Activated T-helper 2 cell treated with anti-CD3 and anti-CD28 coated beads, Interferon-gamma antibody, Interleukin-2, Interleukin-4, amounts not matched to agents 10 μg/mL and 5 μg/mL and 100 μg/mL, durations not matched to agents 14 hours and 24 hours and 36 hours (primary cell): ENCODE measurements at regions not wholly inside any gene's neighbourhood (a gene's known extent, or its start where the extent isn't known, plus 50 kb on each side); places are given as distances from the start of the nearest gene placed in this dataset.

ENCODE experiments used
- DNase-seq: peaks from one replicate; pipeline ENCODE4 v3.0.0; 2021; ENCODE audit warnings: low spot score
- H3K27ac Mint-ChIP-seq: one replicate; pipeline ENCODE4 v1.8.0; 2021; ENCODE audit warnings: mixed read lengths
- H3K27me3 Mint-ChIP-seq: one replicate; pipeline ENCODE4 v1.8.0; 2021; ENCODE audit warnings: low read depth, mixed read lengths
- H3K36me3 Mint-ChIP-seq: one replicate; pipeline ENCODE4 v1.8.0; 2021; ENCODE audit warnings: low read depth, mixed read lengths
- H3K4me1 Mint-ChIP-seq: one replicate; pipeline ENCODE4 v1.8.0; 2021; ENCODE audit warnings: low read depth, mixed read lengths
- H3K4me3 Mint-ChIP-seq: one replicate; pipeline ENCODE4 v1.8.0; 2021; ENCODE audit warnings: low read depth, mild to moderate bottlenecking, moderate library complexity, mixed read lengths
- H3K9me3 Mint-ChIP-seq: one replicate; pipeline ENCODE4 v1.8.0; 2021; ENCODE audit warnings: mixed read lengths
- intact Hi-C: fragments of 100-400 bp; cut with micrococcal nuclease; formaldehyde crosslinking; loops from one replicate; pipeline ENCODE4 v1.15.1; 2023

GRCh38 chr4:188680004-188680666 lies 540.9 kb downstream of the TRIML1 start:
- H3K4me1 Mint-ChIP-seq, result no peaks in the 10 kb centered on the region
- intact Hi-C loops, result no loop called here
- no peaks in the 10 kb centered on the region for H3K27me3 Mint-ChIP-seq
- H3K9me3 Mint-ChIP-seq, result peaks cover 43% of the 10 kb centered on the region
- no peak for DNase-seq
- H3K36me3 Mint-ChIP-seq, result no peaks in the 10 kb centered on the region
- no peak overlapping the region for H3K27ac Mint-ChIP-seq
- H3K4me3 Mint-ChIP-seq, result no peak overlapping the region

GRCh38 chr4:188680667-188681063 lies 541.4 kb downstream of the TRIML1 start:
- Mint-ChIP-seq H3K36me3 (no peaks in the 10 kb centered on the region), H3K4me1 (no peaks in the 10 kb centered on the region), H3K9me3 (peaks cover 40% of the 10 kb centered on the region), H3K27me3 (no peaks in the 10 kb centered on the region), H3K4me3 (no peak overlapping the region), H3K27ac (no peak overlapping the region)
- no peak for DNase-seq
- intact Hi-C loops, result no loop called here

GRCh38 chr4:188682321-188682720 lies 543.1 kb downstream of the TRIML1 start:
- H3K27me3 Mint-ChIP-seq, result no peaks in the 10 kb centered on the region
- H3K4me1 Mint-ChIP-seq, result no peaks in the 10 kb centered on the region
- intact Hi-C loops, result no loop called here
- peaks cover 44% of the 10 kb centered on the region for H3K9me3 Mint-ChIP-seq
- no peaks in the 10 kb centered on the region for H3K36me3 Mint-ChIP-seq
- no peak for DNase-seq
- H3K4me3 Mint-ChIP-seq, result no peak overlapping the region
- H3K27ac Mint-ChIP-seq, result no peak overlapping the region

GRCh38 chr4:188683571-188683970 lies 544.3 kb downstream of the TRIML1 start:
- no peak overlapping the region for H3K4me3 Mint-ChIP-seq
- H3K4me1 Mint-ChIP-seq, result no peaks in the 10 kb centered on the region
- peaks cover 43% of the 10 kb centered on the region for H3K9me3 Mint-ChIP-seq
- H3K27me3 Mint-ChIP-seq, result no peaks in the 10 kb centered on the region
- DNase-seq, result no peak
- no peak overlapping the region for H3K27ac Mint-ChIP-seq
- no peaks in the 10 kb centered on the region for H3K36me3 Mint-ChIP-seq
- intact Hi-C loops, result no loop called here

GRCh38 chr4:188688956-188689355 lies 549.7 kb downstream of the TRIML1 start:
- peaks cover 30% of the 10 kb centered on the region for H3K9me3 Mint-ChIP-seq
- H3K4me3 Mint-ChIP-seq, result no peak overlapping the region
- H3K36me3 Mint-ChIP-seq, result no peaks in the 10 kb centered on the region
- DNase-seq, result no peak
- H3K27me3 Mint-ChIP-seq, result no peaks in the 10 kb centered on the region
- intact Hi-C loops, result no loop called here
- H3K27ac Mint-ChIP-seq, result no peak overlapping the region
- H3K4me1 Mint-ChIP-seq, result no peaks in the 10 kb centered on the region

- H3K27ac Mint-ChIP-seq, result no peak overlapping the region
- H3K9me3 Mint-ChIP-seq, result peaks cover 23% of the 10 kb centered on the region
- no peaks in the 10 kb centered on the region for H3K27me3 Mint-ChIP-seq
- no peak for DNase-seq
- intact Hi-C loops, result no loop called here
- no peaks in the 10 kb centered on the region for H3K36me3 Mint-ChIP-seq
- no peak overlapping the region for H3K4me3 Mint-ChIP-seq
- H3K4me1 Mint-ChIP-seq, result no peaks in the 10 kb centered on the region
These were observed 552.6 kb downstream of the TRIML1 start for GRCh38 chr4:188691811-188692210.

GRCh38 chr4:188695261-188695660 lies 556.0 kb downstream of the TRIML1 start:
- Mint-ChIP-seq H3K36me3 (no peaks in the 10 kb centered on the region), H3K4me3 (no peak overlapping the region), H3K4me1 (no peaks in the 10 kb centered on the region), H3K9me3 (peaks cover 4% of the 10 kb centered on the region), H3K27ac (no peak overlapping the region), H3K27me3 (no peaks in the 10 kb centered on the region)
- intact Hi-C loops, result no loop called here
- no peak for DNase-seq

- DNase-seq, result no peak
- H3K27ac Mint-ChIP-seq, result no peak overlapping the region
- H3K9me3 Mint-ChIP-seq, result peaks cover 9% of the 10 kb centered on the region
- no peak overlapping the region for H3K4me3 Mint-ChIP-seq
- intact Hi-C loops, result no loop called here
- H3K27me3 Mint-ChIP-seq, result no peaks in the 10 kb centered on the region
- no peaks in the 10 kb centered on the region for H3K36me3 Mint-ChIP-seq
- H3K4me1 Mint-ChIP-seq, result no peaks in the 10 kb centered on the region
These were observed 558.0 kb downstream of the TRIML1 start for GRCh38 chr4:188697243-188697642.

- Mint-ChIP-seq H3K4me3 (no peak overlapping the region), H3K27ac (no peak overlapping the region)
- intact Hi-C loops, result no loop called here
These were observed 562.7 kb downstream of the TRIML1 start for GRCh38 chr4:188701952-188702351.

GRCh38 chr4:188704288-188704687 lies 565.0 kb downstream of the TRIML1 start:
- H3K9me3 Mint-ChIP-seq, result peaks cover 31% of the 10 kb centered on the region
- H3K27ac Mint-ChIP-seq, result no peak overlapping the region
- DNase-seq, result no peak
- H3K27me3 Mint-ChIP-seq, result no peaks in the 10 kb centered on the region
- no peak overlapping the region for H3K4me3 Mint-ChIP-seq
- no peaks in the 10 kb centered on the region for H3K36me3 Mint-ChIP-seq
- intact Hi-C loops, result no loop called here
- no peaks in the 10 kb centered on the region for H3K4me1 Mint-ChIP-seq

More at GRCh38 chr4:188701952-188702351, 562.7 kb downstream of the TRIML1 start:
- no peak for DNase-seq
- H3K4me1 Mint-ChIP-seq, result no peaks in the 10 kb centered on the region
- no peaks in the 10 kb centered on the region for H3K27me3 Mint-ChIP-seq
- H3K9me3 Mint-ChIP-seq, result peaks cover 23% of the 10 kb centered on the region
- H3K36me3 Mint-ChIP-seq, result no peaks in the 10 kb centered on the region

GRCh38 chr4:188707036-188707435 lies 567.8 kb downstream of the TRIML1 start:
- no peak overlapping the region for H3K4me3 Mint-ChIP-seq
- H3K36me3 Mint-ChIP-seq, result no peaks in the 10 kb centered on the region
- intact Hi-C loops, result no loop called here
- H3K27ac Mint-ChIP-seq, result no peak overlapping the region
- H3K27me3 Mint-ChIP-seq, result no peaks in the 10 kb centered on the region
- H3K9me3 Mint-ChIP-seq, result peaks cover 32% of the 10 kb centered on the region
- H3K4me1 Mint-ChIP-seq, result no peaks in the 10 kb centered on the region
- no peak for DNase-seq

- H3K36me3 Mint-ChIP-seq, result no peaks in the 10 kb centered on the region
- H3K4me3 Mint-ChIP-seq, result no peak overlapping the region
- peaks cover 35% of the 10 kb centered on the region for H3K9me3 Mint-ChIP-seq
- H3K4me1 Mint-ChIP-seq, result no peaks in the 10 kb centered on the region
- H3K27me3 Mint-ChIP-seq, result no peaks in the 10 kb centered on the region
- H3K27ac Mint-ChIP-seq, result no peak overlapping the region
- intact Hi-C loops, result no loop called here
- DNase-seq, result no peak
These were observed 575.3 kb downstream of the TRIML1 start for GRCh38 chr4:188714501-188714900.

GRCh38 chr4:188714907-188715306 lies 575.7 kb downstream of the TRIML1 start:
- H3K27me3 Mint-ChIP-seq, result no peaks in the 10 kb centered on the region
- intact Hi-C loops, result no loop called here
- no peak overlapping the region for H3K27ac Mint-ChIP-seq
- DNase-seq, result no peak
- H3K4me3 Mint-ChIP-seq, result no peak overlapping the region
- H3K4me1 Mint-ChIP-seq, result no peaks in the 10 kb centered on the region
- H3K9me3 Mint-ChIP-seq, result peaks cover 34% of the 10 kb centered on the region
- H3K36me3 Mint-ChIP-seq, result no peaks in the 10 kb centered on the region

GRCh38 chr4:188717661-188718060 lies 578.4 kb downstream of the TRIML1 start:
- no peak for DNase-seq
- Mint-ChIP-seq H3K36me3 (no peaks in the 10 kb centered on the region), H3K27me3 (no peaks in the 10 kb centered on the region), H3K9me3 (peaks cover 46% of the 10 kb centered on the region), H3K4me3 (no peak overlapping the region), H3K4me1 (no peaks in the 10 kb centered on the region), H3K27ac (no peak overlapping the region)
- intact Hi-C loops, result no loop called here
